ENCODE measurements at regions not wholly inside any gene's neighbourhood (a gene's known extent, or its start where the extent isn't known, plus 50 kb on each side); places are given as distances from the start of the nearest gene placed in this dataset.

- 100% methylated on average over 1 of the region's 4 CpGs for WGBS
- H3K36me3 ChIP-seq (ENCODE audit: insufficient read depth, low read length): no peaks in the 10 kb centered on the region
These were observed 1096.1 kb upstream of the PRKX start for GRCh38 chrX:4809571-4809970.

DNA sequence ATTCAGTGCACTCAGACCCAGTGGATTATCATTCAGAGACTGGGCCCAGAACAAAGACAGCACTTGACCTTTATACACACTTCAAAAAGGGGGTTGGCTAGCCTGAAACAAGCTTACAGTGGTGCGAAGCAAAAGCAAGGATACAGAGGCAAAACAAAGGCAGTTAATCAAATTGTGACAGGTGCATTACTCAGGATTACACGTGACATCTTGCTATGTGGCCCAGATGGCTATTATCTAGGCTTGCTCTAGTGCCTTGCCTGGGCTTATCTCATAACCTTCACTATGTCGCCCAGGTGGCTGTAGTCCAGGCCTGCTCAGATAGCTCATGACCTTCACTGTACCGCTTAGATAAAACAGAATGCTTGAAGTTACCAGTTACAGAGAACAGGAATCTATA, 1092.1 kb upstream of the PRKX start:
- Histone ChIP-seq H3K9ac (ENCODE audit: low read depth, low read length) (no peak overlapping the region), H3K36me3 (ENCODE audit: insufficient read depth, low read length) (no peaks in the 10 kb centered on the region), H3K9me3 (ENCODE audit: insufficient read depth, low read depth, low read length) (no peaks in the 10 kb centered on the region), H3K27ac (ENCODE audit: low read depth, low read length) (no peak overlapping the region), H3K4me3 (ENCODE audit: low read length) (no peak overlapping the region), H3K4me1 (ENCODE audit: insufficient read depth, low read length) (no peaks in the 10 kb centered on the region; the same call in 1 of the 2 replicates), H3K27me3 (ENCODE audit: insufficient read depth, low read length) (no peaks in the 10 kb centered on the region)
- WGBS: 94% methylated on average over 4 of the region's 4 CpGs

More at GRCh38 chrX:4809571-4809970, 1096.1 kb upstream of the PRKX start:
- no peak overlapping the region for H3K4me3 ChIP-seq (ENCODE audit: low read length)
- no peaks in the 10 kb centered on the region for H3K9me3 ChIP-seq (ENCODE audit: insufficient read depth, low read depth, low read length)
- no peak overlapping the region for H3K9ac ChIP-seq (ENCODE audit: low read depth, low read length)
- H3K27me3 ChIP-seq (ENCODE audit: insufficient read depth, low read length): no peaks in the 10 kb centered on the region
- H3K27ac ChIP-seq (ENCODE audit: low read depth, low read length): no peak overlapping the region
- H3K4me1 ChIP-seq (ENCODE audit: insufficient read depth, low read length): no peaks in the 10 kb centered on the region; the same call in 1 of the 2 replicates

DNA sequence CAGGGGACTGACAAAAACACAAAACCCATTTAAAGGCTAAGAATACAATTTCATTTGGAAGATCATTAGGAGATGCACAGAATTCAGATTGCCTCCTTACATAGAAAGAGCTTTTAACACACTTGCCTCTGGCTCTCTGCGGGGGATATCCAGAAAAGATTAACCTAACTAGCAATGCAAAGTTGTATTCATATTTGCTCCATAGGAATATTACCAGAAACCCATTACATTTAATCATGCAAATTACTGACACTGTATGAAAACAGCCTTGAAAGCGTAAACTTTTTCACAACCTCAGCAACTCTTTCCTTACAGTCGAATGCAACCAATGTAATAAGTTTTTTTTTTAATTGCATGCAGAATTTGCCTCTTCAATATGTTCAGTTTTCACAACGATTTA, 1087.3 kb upstream of the PRKX start:
- WGBS: 94% methylated on average over 3 of the region's 4 CpGs
- H3K4me1 ChIP-seq (ENCODE audit: insufficient read depth, low read length): no peaks in the 10 kb centered on the region; the same call in 1 of the 2 replicates

DNA sequence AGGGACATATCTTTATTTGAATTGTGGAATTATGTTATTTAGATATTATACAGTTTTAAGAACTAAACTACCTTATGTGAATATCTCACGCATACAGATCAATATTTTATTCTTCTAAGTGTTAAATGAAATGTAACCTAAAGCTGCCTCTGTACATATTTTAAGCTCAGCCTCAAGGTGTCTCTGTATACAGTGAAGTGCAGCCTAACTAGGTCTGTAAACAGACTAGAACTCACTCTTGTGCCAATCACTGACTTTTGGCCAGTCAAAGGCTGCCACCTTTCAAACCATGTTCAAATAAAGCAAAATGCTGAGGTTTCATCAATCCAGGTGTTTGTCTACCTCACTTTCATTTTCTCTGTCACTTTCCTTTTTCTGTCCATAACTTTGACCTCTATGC, 1074.5 kb upstream of the PRKX start:
- Histone ChIP-seq H3K4me3 (ENCODE audit: low read length) (no peak overlapping the region), H3K36me3 (ENCODE audit: insufficient read depth, low read length) (no peaks in the 10 kb centered on the region), H3K27ac (ENCODE audit: low read depth, low read length) (no peak overlapping the region), H3K27me3 (ENCODE audit: insufficient read depth, low read length) (no peaks in the 10 kb centered on the region), H3K9me3 (ENCODE audit: insufficient read depth, low read depth, low read length) (no peaks in the 10 kb centered on the region), H3K9ac (ENCODE audit: low read depth, low read length) (no peak overlapping the region), H3K4me1 (ENCODE audit: insufficient read depth, low read length) (no peaks in the 10 kb centered on the region)
- 100% methylated on average over 1 of the region's 1 CpG for WGBS

More for the DNA sequence above, 1087.3 kb upstream of the PRKX start:
- Histone ChIP-seq H3K4me3 (ENCODE audit: low read length) (no peak overlapping the region), H3K27ac (ENCODE audit: low read depth, low read length) (no peak overlapping the region), H3K9me3 (ENCODE audit: insufficient read depth, low read depth, low read length) (no peaks in the 10 kb centered on the region), H3K27me3 (ENCODE audit: insufficient read depth, low read length) (no peaks in the 10 kb centered on the region), H3K9ac (ENCODE audit: low read depth, low read length) (no peak overlapping the region), H3K36me3 (ENCODE audit: insufficient read depth, low read length) (no peaks in the 10 kb centered on the region)

DNA sequence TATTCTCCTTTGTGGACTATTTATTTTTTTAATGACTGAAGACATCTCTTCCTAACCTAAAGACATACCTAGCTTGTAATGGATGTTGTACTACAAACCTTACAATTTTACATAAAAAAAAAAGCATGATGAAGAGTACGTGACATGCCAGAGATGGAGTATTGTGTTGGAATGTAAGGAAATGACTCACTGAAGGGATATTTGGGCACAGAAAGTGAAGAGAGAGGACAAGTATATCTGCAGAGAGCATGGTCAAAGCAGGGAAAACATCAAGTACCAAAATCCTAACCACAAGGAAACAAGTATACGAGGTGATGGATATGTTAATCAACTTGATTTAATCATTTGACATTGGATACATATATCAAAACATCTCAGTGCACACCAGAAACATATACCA, 1051.4 kb upstream of the PRKX start:
- no peaks in the 10 kb centered on the region for H3K4me1 ChIP-seq (ENCODE audit: insufficient read depth, low read length)
- no peaks in the 10 kb centered on the region for H3K27me3 ChIP-seq (ENCODE audit: insufficient read depth, low read length)
- H3K27ac ChIP-seq (ENCODE audit: low read depth, low read length): no peak overlapping the region
- H3K9me3 ChIP-seq (ENCODE audit: insufficient read depth, low read depth, low read length): no peaks in the 10 kb centered on the region
- no peak overlapping the region for H3K9ac ChIP-seq (ENCODE audit: low read depth, low read length)
- WGBS: 100% methylated on average over 1 of the region's 2 CpGs
- no peaks in the 10 kb centered on the region for H3K36me3 ChIP-seq (ENCODE audit: insufficient read depth, low read length)
- no peak overlapping the region for H3K4me3 ChIP-seq (ENCODE audit: low read length)

DNA sequence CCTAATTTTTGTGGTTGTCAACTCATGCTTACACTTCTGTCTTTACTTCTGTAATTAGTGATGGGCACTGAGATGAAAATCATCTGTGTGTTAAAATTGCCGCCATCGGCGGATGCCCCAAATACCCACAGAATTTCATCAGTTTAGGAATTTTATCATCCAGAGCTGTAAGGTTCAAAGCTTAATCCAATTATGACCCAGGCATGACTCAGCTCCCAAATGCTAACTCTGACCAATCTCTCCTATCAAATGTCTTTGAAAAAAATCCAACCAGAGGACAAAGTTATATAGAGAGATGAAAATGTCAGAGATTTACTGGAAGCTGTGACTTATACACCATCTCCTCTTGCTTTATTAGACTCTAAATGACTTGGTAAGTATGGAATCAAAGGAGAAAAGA, 1048.7 kb upstream of the PRKX start:
- Histone ChIP-seq H3K36me3 (ENCODE audit: insufficient read depth, low read length) (no peaks in the 10 kb centered on the region), H3K4me3 (ENCODE audit: low read length) (no peak overlapping the region), H3K27me3 (ENCODE audit: insufficient read depth, low read length) (no peaks in the 10 kb centered on the region), H3K4me1 (ENCODE audit: insufficient read depth, low read length) (no peaks in the 10 kb centered on the region), H3K9ac (ENCODE audit: low read depth, low read length) (no peak overlapping the region), H3K27ac (ENCODE audit: low read depth, low read length) (no peak overlapping the region), H3K9me3 (ENCODE audit: insufficient read depth, low read depth, low read length) (no peaks in the 10 kb centered on the region)
- 97% methylated on average over 3 of the region's 3 CpGs for WGBS

DNA sequence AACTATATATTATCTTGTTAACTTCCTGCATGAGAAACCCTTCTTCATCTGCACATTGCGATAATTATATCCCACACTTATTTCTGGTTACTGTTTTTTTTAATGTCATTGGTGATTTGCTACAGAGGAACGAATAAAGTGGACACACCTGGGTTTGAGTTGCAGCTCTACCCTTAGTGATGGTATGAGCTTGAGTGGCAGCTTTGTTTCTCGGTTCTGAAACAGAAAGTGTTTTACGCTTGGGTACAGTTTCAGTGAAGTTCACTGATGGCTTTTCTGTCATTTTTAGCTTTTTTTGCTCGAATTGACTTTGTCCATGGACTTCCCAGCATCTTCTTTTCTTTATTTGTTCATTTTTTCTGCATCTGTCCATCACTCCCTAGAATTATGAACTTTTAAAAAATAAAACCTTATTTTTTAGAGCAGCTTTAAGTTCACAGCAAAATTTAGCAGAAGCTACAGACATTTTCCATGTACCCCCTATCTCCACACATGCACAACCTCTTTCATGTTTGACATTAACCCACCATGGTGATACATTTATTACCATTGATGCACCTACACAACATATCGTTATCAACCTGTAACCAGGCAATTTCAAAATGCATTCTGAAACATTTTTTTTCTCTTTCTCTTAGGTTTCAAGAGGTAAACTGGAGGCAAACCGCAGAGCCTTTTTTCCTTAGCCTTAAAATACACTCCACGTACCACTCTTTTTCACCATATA, 1041.6 kb upstream of the PRKX start:
- no peaks in the 10 kb centered on the region for H3K4me1 ChIP-seq (ENCODE audit: insufficient read depth, low read length)
- no peak overlapping the region for H3K27ac ChIP-seq (ENCODE audit: low read depth, low read length)
- no peaks in the 10 kb centered on the region for H3K9me3 ChIP-seq (ENCODE audit: insufficient read depth, low read depth, low read length)
- no peak overlapping the region for H3K4me3 ChIP-seq (ENCODE audit: low read length)
- no peak overlapping the region for H3K9ac ChIP-seq (ENCODE audit: low read depth, low read length)
- WGBS: 95% methylated on average over 7 of the region's 8 CpGs
- no peaks in the 10 kb centered on the region for H3K36me3 ChIP-seq (ENCODE audit: insufficient read depth, low read length)
- H3K27me3 ChIP-seq (ENCODE audit: insufficient read depth, low read length): no peaks in the 10 kb centered on the region

- 80% methylated on average over 2 of the region's 5 CpGs for WGBS
- H3K9me3 ChIP-seq (ENCODE audit: insufficient read depth, low read depth, low read length): no peaks in the 10 kb centered on the region
- no peak overlapping the region for H3K27ac ChIP-seq (ENCODE audit: low read depth, low read length)
- H3K4me1 ChIP-seq (ENCODE audit: insufficient read depth, low read length): no peaks in the 10 kb centered on the region
- no peak overlapping the region for H3K4me3 ChIP-seq (ENCODE audit: low read length)
- no peaks in the 10 kb centered on the region for H3K27me3 ChIP-seq (ENCODE audit: insufficient read depth, low read length)
- H3K36me3 ChIP-seq (ENCODE audit: insufficient read depth, low read length): no peaks in the 10 kb centered on the region
- no peak overlapping the region for H3K9ac ChIP-seq (ENCODE audit: low read depth, low read length)
These were observed 1027.6 kb upstream of the PRKX start for GRCh38 chrX:4741024-4741423.

- H3K36me3 ChIP-seq (ENCODE audit: insufficient read depth, low read length): no peaks in the 10 kb centered on the region
- no peak overlapping the region for H3K27ac ChIP-seq (ENCODE audit: low read depth, low read length)
- no peaks in the 10 kb centered on the region for H3K4me1 ChIP-seq (ENCODE audit: insufficient read depth, low read length)
- H3K4me3 ChIP-seq (ENCODE audit: low read length): no peak overlapping the region
- 96% methylated on average over 2 of the region's 2 CpGs for WGBS
- no peaks in the 10 kb centered on the region for H3K27me3 ChIP-seq (ENCODE audit: insufficient read depth, low read length)
- no peaks in the 10 kb centered on the region for H3K9me3 ChIP-seq (ENCODE audit: insufficient read depth, low read depth, low read length)
- H3K9ac ChIP-seq (ENCODE audit: low read depth, low read length): no peak overlapping the region
These were observed 1021.9 kb upstream of the PRKX start for GRCh38 chrX:4735299-4735698.

GRCh38 chrX:4710618-4711433, 997.4 kb upstream of the PRKX start:
- H3K27ac ChIP-seq (ENCODE audit: low read depth, low read length): no peak overlapping the region
- H3K4me1 ChIP-seq (ENCODE audit: insufficient read depth, low read length): no peaks in the 10 kb centered on the region
- WGBS: 91% methylated on average over 9 of the region's 10 CpGs
- H3K27me3 ChIP-seq (ENCODE audit: insufficient read depth, low read length): no peaks in the 10 kb centered on the region
- H3K9me3 ChIP-seq (ENCODE audit: insufficient read depth, low read depth, low read length): no peaks in the 10 kb centered on the region
- no peak overlapping the region for H3K9ac ChIP-seq (ENCODE audit: low read depth, low read length)
- H3K36me3 ChIP-seq (ENCODE audit: insufficient read depth, low read length): no peaks in the 10 kb centered on the region
- no peak overlapping the region for H3K4me3 ChIP-seq (ENCODE audit: low read length)

DNA sequence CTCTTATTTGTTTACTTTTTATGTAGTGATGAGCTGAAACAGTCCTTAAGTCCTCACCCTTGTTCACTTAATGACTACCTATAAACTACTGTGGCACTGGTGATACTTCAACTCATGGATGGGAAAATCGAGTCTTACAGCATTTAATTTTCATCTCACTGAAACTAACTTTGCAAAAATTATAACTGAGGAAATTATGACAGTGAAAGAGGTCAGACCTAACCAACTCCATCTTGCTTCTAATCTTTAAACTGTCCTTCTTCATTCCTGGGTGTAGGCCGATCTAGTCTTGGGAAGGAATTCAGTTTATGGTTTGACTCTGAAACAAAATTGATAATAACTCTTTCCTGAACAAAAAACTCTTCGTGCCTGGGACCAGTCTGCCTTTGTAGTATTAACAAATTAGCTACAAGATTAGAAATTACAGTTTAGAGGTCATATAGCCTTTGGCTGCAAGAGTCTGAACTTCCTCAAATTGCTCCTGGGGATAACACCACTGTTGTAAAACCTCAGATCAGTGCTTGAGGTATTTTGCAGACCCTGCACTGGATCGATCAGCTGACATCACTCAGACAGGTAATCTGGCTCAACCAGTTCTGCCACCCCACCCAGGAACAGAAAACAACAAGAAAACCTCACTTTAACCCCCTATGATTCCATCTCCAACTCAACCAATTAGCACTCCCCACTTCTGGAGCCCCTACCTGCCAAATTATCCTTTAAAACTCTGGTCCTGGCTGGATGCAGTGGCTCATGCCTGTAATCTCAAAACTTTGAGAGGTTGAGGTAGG, 995.7 kb upstream of the PRKX start:
- no peaks in the 10 kb centered on the region for H3K9me3 ChIP-seq (ENCODE audit: insufficient read depth, low read depth, low read length)
- no peaks in the 10 kb centered on the region for H3K36me3 ChIP-seq (ENCODE audit: insufficient read depth, low read length)
- 94% methylated on average over 1 of the region's 4 CpGs for WGBS
- H3K9ac ChIP-seq (ENCODE audit: low read depth, low read length): no peak overlapping the region
- H3K27ac ChIP-seq (ENCODE audit: low read depth, low read length): no peak overlapping the region
- no peak overlapping the region for H3K4me3 ChIP-seq (ENCODE audit: low read length)
- no peaks in the 10 kb centered on the region for H3K27me3 ChIP-seq (ENCODE audit: insufficient read depth, low read length)
- no peaks in the 10 kb centered on the region for H3K4me1 ChIP-seq (ENCODE audit: insufficient read depth, low read length)
